Right ventricle myocardium superior (tissue), 1 donor: ENCODE measurements at regions not wholly inside any gene's neighbourhood (a gene's known extent, or its start where the extent isn't known, plus 50 kb on each side); places are given as distances from the start of the nearest gene placed in this dataset.

Source experiments
- ATAC-seq: fragments of 200-7000 bp; cut with Tn5 transposase; one replicate; pipeline ENCODE4 v1.9.1; 2020; ENCODE audit warnings: mild to moderate bottlenecking; ENCODE audit not compliant: poor library complexity
- DNase-seq: peaks from one replicate; pipeline ENCODE4 v3.0.0-alpha.2; 2020
- intact Hi-C: fragments of 100-400 bp; cut with DNase I; formaldehyde crosslinking; loops from one replicate; pipeline ENCODE4 v1.11.2; 2022
- donor health status: DM: no; HTN: yes; CAD: no; lungs with severe emphysema.

DNA sequence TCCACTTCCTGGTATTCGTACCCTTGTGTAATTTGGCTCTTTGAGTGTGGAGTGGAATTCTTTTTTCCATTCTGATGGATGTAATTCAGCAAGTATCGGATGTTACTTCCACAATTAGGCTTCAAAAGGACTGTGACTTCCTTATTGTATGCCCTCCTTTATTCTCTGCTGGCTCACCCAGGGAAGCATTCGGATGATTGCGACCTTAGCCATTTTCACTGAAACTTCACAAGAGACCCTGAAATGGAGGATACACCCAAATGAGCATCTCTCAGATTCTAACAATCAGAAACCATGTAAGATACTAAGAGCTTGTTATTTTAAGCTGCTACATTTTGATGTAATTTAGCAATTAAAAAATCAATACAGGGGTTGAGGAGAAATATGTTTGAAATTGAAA is 493.1 kb downstream of the DNAJB9 start:
- ATAC-seq (no peak), DNase-seq (no peak)
- intact Hi-C loops = no loop called here

DNA sequence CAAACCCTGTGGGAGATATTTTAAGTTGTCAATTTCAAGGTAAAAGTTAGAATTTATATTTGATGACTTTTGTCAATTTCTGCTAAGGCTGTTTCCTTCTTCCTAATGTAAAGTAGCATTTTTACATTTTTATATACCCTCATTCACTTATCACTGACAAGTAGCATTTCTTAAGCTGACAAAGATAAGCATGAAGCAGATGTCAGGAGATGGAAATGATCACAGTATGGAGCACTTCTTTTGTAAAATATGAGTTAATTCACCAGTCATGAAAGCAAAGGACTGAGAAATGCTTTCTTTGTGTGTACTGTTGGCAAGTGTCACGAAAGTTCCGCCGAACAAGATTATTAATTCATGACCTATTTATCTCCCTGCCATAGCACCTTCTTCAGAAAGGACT is 503.9 kb downstream of the DNAJB9 start:
- DNase-seq (no peak), ATAC-seq (no peak)
- intact Hi-C loops = no loop called here

DNA sequence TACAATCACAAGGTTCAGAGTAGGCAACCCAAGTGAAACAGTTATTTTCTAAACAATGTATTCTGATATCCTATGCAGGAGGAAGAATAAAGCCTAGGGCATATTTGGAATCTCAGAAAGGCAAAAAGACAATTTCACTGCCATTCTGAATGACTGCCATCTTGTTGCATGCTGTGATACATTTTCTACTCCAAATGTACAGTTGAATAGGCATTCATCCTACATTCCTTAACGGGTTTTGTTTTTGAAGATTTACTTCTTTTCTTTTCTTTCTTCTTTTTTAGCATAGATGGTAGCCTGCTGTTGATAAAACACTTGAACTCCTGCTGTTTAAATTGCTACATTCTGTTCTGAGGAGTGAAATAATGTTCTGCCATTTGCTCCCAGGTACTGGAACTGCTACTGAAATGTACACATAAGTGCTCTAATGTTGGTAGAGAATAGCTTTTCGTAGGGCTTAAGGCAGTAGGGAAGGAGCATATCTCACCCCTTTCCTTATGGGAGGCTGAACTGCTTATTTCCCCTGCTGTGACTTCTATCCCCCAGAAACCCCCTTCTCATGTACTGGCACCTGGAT is 506.8 kb downstream of the DNAJB9 start:
- intact Hi-C loops = no loop called here
- DNase-seq (no peak), ATAC-seq (no peak)

GRCh38 chr7:109091042-109091441 is 521.4 kb downstream of the DNAJB9 start:
- intact Hi-C loops = no loop called here
- ATAC-seq = no peak
- DNase-seq = no peak

DNA sequence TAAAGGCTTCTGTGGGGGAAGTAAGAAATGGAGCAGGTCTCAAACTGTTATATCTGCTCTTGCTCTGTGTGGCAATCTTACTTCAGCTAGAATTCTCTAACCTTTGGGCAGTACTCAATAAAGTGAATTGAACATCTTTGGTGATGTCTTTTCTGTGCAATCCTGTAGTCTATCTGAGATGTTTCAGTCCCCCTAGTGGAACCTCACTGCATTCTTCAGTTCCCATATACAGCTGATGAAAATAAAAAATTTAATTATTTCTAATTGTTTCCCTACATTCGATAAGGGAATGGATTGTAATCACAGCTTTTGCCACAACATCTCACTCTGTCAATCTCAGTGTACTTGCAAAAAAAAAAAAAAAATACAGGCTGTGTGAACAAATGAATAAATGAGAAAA is 522.6 kb downstream of the DNAJB9 start:
- intact Hi-C loops = no loop called here
- ATAC-seq = no peak
- DNase-seq = no peak

- ATAC-seq (no peak), DNase-seq (no peak)
- intact Hi-C loops = no loop called here
Measured at GRCh38 chr7:109101332-109101731, 531.7 kb downstream of the DNAJB9 start.

DNA sequence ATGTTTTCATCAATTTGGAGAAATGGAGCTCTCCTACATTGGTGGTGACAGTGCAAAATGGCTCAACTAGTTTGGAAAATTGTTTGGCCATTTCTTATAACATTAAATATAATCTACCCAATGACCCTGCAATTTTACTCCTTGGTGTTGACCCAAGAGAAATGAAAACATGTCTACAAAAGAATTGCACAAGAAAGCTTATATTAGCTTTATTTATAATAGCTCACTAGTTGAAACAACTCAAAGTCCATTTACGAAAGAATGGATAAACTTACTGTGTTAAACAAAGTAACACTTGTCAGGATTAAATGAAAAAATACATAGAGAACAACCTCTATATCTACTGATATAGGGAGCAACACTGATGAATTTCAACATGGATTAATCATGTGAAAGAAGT is 539.9 kb downstream of the DNAJB9 start:
- intact Hi-C loops = no loop called here
- no peak for ATAC-seq
- DNase-seq = no peak

- no peak for DNase-seq
- no peak for ATAC-seq
- intact Hi-C loops = no loop called here
Measured at GRCh38 chr7:109111086-109111485, 541.4 kb downstream of the DNAJB9 start.

DNA sequence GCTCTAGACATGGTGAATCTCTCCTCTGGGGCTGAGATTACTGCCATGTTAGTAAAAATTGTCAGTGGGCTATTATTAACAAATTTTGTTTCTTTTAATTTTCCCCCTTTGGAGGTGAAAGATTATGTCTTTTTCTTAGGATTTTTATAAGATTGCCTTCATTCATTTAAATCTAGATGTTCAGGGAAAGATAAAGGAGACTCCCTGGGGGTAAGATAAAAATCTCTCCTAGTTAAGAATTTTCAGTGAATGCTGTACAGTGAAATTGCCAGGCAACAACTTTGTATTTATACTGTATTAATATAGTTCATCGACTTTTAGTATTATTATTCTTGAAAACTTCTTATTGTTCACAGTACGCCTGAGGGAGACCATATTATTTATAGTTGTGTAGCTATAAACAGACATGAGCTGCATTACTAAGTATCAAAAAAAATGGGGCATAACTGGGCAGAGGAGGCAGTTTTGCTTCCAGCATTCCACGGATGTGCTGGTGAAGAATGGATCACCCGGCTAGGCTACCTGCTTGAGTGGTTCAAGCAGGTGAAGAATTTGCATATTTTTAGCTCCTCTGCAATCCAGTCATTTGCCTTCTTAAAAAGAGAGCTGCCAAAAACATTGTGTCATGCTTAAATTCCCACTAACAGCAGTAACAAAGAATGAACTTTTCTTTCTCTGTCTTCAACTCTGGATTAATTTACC is 552.1 kb downstream of the DNAJB9 start:
- DNase-seq (no peak), ATAC-seq (no peak)
- intact Hi-C loops = no loop called here

- ATAC-seq = no peak
- no peak for DNase-seq
- intact Hi-C loops = no loop called here
Measured at GRCh38 chr7:109125001-109125400, 555.3 kb downstream of the DNAJB9 start.

GRCh38 chr7:109126404-109127050 is 556.9 kb downstream of the DNAJB9 start:
- ATAC-seq (no peak), DNase-seq (no peak)
- intact Hi-C loops = no loop called here

DNA sequence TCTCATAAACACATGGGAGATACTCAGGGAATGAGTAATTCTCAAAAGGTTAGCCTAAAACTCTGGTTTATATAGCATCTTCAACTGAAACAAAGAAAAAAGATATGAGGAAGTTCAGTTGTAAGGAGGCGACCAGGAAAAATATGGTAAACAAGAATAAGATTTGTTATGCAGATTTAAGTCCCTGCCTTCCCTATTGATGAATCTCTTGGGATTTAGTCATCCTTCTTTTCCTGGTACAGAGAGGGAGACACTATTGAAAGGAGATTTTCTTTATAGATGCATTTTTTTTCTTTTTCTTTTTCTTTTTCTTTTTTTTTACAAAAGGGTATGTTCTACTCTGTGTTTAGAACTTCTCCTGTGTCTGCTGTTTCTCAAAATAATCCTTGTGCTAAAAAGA is 557.5 kb downstream of the DNAJB9 start:
- no peak for DNase-seq
- no peak for ATAC-seq
- intact Hi-C loops = no loop called here

DNA sequence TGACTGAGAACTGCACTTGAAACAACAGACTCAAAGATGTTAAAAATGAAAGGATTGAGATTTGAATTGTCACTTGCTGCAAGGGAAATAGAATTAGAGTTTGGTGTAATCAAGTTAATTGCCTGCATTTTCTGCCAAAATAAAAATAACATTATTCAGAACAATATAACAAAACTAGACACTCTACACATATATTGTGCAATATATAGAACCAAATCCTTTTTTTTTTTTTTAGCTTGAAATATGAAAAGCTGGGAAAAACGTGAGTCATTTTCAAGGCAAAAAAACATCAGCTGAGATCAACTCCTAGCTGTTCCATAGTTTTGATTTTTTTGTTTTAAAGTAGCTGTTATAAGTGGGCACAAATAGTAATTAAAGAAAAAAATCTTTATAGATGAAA is 561.5 kb downstream of the DNAJB9 start:
- intact Hi-C loops = no loop called here
- DNase-seq (no peak), ATAC-seq (no peak)

GRCh38 chr7:109136893-109137292 is 567.2 kb downstream of the DNAJB9 start:
- intact Hi-C loops = no loop called here
- DNase-seq (no peak), ATAC-seq (no peak)

- intact Hi-C loops = no loop called here
- ATAC-seq = no peak
- no peak for DNase-seq
Measured at GRCh38 chr7:109154748-109155147, 585.1 kb downstream of the DNAJB9 start.

DNA sequence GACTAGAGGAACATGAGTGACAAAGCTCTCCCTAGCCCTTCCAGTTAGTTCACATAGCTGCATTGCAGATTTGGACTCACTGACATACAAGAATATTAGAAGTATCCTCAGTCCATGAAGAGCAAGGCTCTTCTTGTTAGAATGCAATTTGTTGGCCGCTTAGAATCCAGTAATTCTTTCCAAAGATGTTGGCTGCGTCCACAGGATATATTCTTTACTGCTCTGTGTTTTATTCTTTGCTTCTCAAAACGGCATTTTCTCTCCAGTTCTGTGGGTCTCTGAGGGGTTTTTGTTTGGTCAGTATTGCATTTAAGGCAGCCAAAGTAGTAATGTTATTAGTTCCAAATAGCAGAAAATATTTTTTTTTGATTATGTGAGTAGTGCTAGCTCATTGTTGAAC is 588.6 kb downstream of the DNAJB9 start:
- intact Hi-C loops = no loop called here
- ATAC-seq (no peak), DNase-seq (no peak)

GRCh38 chr7:109176661-109177060 is 607.0 kb downstream of the DNAJB9 start:
- no peak for DNase-seq
- no peak for ATAC-seq
- intact Hi-C loops = no loop called here

DNA sequence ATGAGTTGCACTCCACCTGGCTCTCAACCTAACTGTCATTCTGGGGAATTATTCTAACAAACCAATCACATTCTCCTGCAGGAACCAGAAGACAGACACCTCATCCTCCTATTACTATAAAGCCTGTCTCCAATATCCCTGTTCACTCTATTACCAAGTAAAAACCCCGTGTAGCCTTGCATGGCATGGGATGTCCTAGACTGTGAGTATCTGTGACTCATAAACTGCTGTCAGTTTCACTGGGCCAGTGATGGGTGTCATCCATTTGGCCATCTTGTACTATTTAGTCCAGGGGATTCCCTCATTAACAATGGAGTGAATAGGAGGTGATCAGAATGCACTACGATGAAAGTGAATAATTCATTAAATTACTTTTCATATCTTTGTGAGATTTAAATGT is 608.7 kb downstream of the DNAJB9 start:
- intact Hi-C loops = no loop called here
- no peak for DNase-seq
- no peak for ATAC-seq

GRCh38 chr7:109179601-109180000 is 609.9 kb downstream of the DNAJB9 start:
- ATAC-seq (no peak), DNase-seq (no peak)
- intact Hi-C loops = no loop called here

DNA sequence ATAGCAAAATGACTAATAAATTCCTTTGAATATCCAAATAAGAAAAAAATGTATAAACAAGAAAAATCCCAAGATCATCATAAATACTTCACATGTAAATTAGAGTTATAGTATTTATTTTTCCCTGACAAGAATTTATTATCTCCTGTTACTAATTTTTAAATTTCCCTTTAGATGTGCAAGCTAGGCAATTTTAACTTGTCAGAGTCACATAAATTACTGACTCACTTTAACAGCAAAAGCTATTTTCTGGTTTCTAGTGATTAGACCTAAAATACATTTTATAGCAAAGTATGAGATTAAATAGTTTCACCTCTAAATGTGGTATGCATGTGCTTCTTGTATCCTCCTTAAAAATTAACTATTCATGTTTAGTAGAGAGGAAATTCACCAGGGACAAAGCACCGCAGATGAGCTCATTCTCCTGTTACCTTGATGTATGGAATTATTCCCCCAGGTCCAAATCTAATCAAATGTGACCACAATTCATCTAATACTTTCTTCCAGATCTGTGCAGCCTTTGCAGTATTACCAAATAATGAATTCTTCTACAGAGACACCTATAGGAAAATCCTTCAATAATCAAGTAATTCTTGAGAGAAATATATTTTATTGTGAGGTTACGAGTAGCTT is 621.2 kb downstream of the DNAJB9 start:
- ATAC-seq = no peak

More for the DNA sequence above, 621.2 kb downstream of the DNAJB9 start:
- no peak for DNase-seq
- intact Hi-C loops = no loop called here
